IMR-90 (cell line): ENCODE measurements at regions not wholly inside any gene's neighbourhood (a gene's known extent, or its start where the extent isn't known, plus 50 kb on each side); places are given as distances from the start of the nearest gene placed in this dataset.

Source experiments
- BHLHE40 ChIP-seq: fragments of 150-350 bp; IDR thresholded peaks from 2 replicates; pipeline ENCODE4 v1.6.1; 2016; ENCODE audit warnings: mild to moderate bottlenecking, low read depth, low read length
- CTCF ChIP-seq: conservative IDR thresholded peaks from 2 replicates; pipeline ENCODE4 v1.5.1; 2012; ENCODE audit warnings: mild to moderate bottlenecking, low read depth, low read length, improper control_type of control experiment
- FOS ChIP-seq: fragments of 150-350 bp; IDR thresholded peaks from 2 replicates; pipeline ENCODE4 v1.6.1; 2016; ENCODE audit warnings: low read depth, low read length
- MAFK ChIP-seq: IDR thresholded peaks from 2 replicates; pipeline ENCODE4 v1.6.1; 2012; ENCODE audit warnings: low read depth, low read length, improper control_type of control experiment
- POLR2A ChIP-seq: IDR thresholded peaks from 2 replicates; pipeline ENCODE4 v1.6.1; 2012; ENCODE audit warnings: mild to moderate bottlenecking, low read depth, low read length
- RAD21 ChIP-seq: IDR thresholded peaks from 2 replicates; pipeline ENCODE4 v1.6.1; 2012; ENCODE audit warnings: low read length, improper control_type of control experiment
- USF2 ChIP-seq: fragments of 150-350 bp; IDR thresholded peaks from 2 replicates; pipeline ENCODE4 v1.6.1; 2017; ENCODE audit warnings: mild to moderate bottlenecking, antibody characterized with exemption, low read length, low read depth

- TF ChIP-seq CTCF: no peak
- TF ChIP-seq USF2: no peak
- peak; percentile 8; the same call in 1 of the 2 replicates for TF ChIP-seq FOS
- TF ChIP-seq RAD21: no peak
- no peak for TF ChIP-seq MAFK
- no peak for TF ChIP-seq POLR2A
- no peak for TF ChIP-seq BHLHE40
These were observed 204.8 kb upstream of the SH3BP4 start for GRCh38 chr2:234747032-234747431.
